ENCODE measurements at regions not wholly inside any gene's neighbourhood (a gene's known extent, or its start where the extent isn't known, plus 50 kb on each side); places are given as distances from the start of the nearest gene placed in this dataset.
A peak's percentile ranks its signal among the peaks of the same experiment; 100 is the strongest.

- no peaks in the 10 kb centered on the region for H3K27me3 Mint-ChIP-seq (ENCODE audit: low read depth)
- H3K27ac Mint-ChIP-seq = no peak overlapping the region; the same call in 1 of the 2 replicates
- no peak for TF ChIP-seq ATF1 (CRISPR knock-in tag; IDR thresholded peaks at IDR 0.05)
- TF ChIP-seq, protein P1, sequence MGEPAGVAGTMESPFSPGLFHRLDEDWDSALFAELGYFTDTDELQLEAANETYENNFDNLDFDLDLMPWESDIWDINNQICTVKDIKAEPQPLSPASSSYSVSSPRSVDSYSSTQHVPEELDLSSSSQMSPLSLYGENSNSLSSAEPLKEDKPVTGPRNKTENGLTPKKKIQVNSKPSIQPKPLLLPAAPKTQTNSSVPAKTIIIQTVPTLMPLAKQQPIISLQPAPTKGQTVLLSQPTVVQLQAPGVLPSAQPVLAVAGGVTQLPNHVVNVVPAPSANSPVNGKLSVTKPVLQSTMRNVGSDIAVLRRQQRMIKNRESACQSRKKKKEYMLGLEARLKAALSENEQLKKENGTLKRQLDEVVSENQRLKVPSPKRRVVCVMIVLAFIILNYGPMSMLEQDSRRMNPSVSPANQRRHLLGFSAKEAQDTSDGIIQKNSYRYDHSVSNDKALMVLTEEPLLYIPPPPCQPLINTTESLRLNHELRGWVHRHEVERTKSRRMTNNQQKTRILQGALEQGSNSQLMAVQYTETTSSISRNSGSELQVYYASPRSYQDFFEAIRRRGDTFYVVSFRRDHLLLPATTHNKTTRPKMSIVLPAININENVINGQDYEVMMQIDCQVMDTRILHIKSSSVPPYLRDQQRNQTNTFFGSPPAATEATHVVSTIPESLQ (CRISPR knock-in tag; IDR thresholded peaks at IDR 0.05) = no peak
- no peak for TF ChIP-seq ZNF416 (CRISPR knock-in tag; IDR thresholded peaks at IDR 0.05)
- no peak for TF ChIP-seq ZNF138 (CRISPR knock-in tag; conservative IDR thresholded peaks at IDR 0.05)
- TF ChIP-seq, protein P2, sequence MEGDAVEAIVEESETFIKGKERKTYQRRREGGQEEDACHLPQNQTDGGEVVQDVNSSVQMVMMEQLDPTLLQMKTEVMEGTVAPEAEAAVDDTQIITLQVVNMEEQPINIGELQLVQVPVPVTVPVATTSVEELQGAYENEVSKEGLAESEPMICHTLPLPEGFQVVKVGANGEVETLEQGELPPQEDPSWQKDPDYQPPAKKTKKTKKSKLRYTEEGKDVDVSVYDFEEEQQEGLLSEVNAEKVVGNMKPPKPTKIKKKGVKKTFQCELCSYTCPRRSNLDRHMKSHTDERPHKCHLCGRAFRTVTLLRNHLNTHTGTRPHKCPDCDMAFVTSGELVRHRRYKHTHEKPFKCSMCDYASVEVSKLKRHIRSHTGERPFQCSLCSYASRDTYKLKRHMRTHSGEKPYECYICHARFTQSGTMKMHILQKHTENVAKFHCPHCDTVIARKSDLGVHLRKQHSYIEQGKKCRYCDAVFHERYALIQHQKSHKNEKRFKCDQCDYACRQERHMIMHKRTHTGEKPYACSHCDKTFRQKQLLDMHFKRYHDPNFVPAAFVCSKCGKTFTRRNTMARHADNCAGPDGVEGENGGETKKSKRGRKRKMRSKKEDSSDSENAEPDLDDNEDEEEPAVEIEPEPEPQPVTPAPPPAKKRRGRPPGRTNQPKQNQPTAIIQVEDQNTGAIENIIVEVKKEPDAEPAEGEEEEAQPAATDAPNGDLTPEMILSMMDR (IDR thresholded peaks at IDR 0.05) = no peak
- TF ChIP-seq, protein P3, sequence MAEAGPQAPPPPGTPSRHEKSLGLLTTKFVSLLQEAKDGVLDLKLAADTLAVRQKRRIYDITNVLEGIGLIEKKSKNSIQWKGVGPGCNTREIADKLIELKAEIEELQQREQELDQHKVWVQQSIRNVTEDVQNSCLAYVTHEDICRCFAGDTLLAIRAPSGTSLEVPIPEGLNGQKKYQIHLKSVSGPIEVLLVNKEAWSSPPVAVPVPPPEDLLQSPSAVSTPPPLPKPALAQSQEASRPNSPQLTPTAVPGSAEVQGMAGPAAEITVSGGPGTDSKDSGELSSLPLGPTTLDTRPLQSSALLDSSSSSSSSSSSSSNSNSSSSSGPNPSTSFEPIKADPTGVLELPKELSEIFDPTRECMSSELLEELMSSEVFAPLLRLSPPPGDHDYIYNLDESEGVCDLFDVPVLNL (CRISPR knock-in tag; IDR thresholded peaks at IDR 0.05; ENCODE audit: borderline replicate concordance, low read depth) = no peak
- TF ChIP-seq RELA (CRISPR knock-in tag; IDR thresholded peaks at IDR 0.05; ENCODE audit: borderline replicate concordance) = no peak
- TF ChIP-seq SMAD4 (CRISPR knock-in tag; IDR thresholded peaks at IDR 0.05) = no peak
- no peak for TF ChIP-seq ELF4 (CRISPR knock-in tag; IDR thresholded peaks at IDR 0.05; ENCODE audit: low read depth)
- TF ChIP-seq STAT6 (CRISPR knock-in tag; conservative IDR thresholded peaks at IDR 0.05; ENCODE audit: low read depth) = no peak
- no peak for TF ChIP-seq NR3C1 (CRISPR knock-in tag; conservative IDR thresholded peaks at IDR 0.05; ENCODE audit: low read depth)
- TF ChIP-seq PRDM15 (CRISPR knock-in tag; IDR thresholded peaks at IDR 0.05) = no peak
- no peak for TF ChIP-seq FOXP1 (CRISPR knock-in tag; IDR thresholded peaks at IDR 0.05; ENCODE audit: borderline replicate concordance)
- TF ChIP-seq ETV6 (CRISPR knock-in tag; IDR thresholded peaks at IDR 0.05) = no peak
- no peak for TF ChIP-seq TEAD1 (CRISPR knock-in tag; IDR thresholded peaks at IDR 0.05)
- TF ChIP-seq, protein P4, sequence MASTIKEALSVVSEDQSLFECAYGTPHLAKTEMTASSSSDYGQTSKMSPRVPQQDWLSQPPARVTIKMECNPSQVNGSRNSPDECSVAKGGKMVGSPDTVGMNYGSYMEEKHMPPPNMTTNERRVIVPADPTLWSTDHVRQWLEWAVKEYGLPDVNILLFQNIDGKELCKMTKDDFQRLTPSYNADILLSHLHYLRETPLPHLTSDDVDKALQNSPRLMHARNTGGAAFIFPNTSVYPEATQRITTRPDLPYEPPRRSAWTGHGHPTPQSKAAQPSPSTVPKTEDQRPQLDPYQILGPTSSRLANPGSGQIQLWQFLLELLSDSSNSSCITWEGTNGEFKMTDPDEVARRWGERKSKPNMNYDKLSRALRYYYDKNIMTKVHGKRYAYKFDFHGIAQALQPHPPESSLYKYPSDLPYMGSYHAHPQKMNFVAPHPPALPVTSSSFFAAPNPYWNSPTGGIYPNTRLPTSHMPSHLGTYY (CRISPR knock-in tag; IDR thresholded peaks at IDR 0.05) = no peak
- peak overlapping the region; percentile 6; the same call in 1 of the 2 replicates for H3K4me3 Mint-ChIP-seq
- peaks cover 35% of the 10 kb centered on the region for H3K4me1 Mint-ChIP-seq
- ATAC-seq = peak; percentile 22; the same call in 1 of the 2 replicates
- ChIA-PET POLR2A (no interaction called here), CTCF (interaction anchor here (0.7 to 3.7 kb wide), 3 partner anchors 9 to 163 kb away, joined by 3 to 20 read pairs (median 15); partner anchors contain the start of gene MYCBP2)
- H3K9me3 Mint-ChIP-seq = peaks cover 17% of the 10 kb centered on the region
- DNase-seq (ENCODE audit: low spot score) = no peak
- no peaks in the 10 kb centered on the region for H3K36me3 Mint-ChIP-seq
These were observed 55.4 kb upstream of the SCEL start for GRCh38 chr13:77480066-77480465.
